Left lobe of liver (tissue), 2 donors: ENCODE measurements at regions not wholly inside any gene's neighbourhood (a gene's known extent, or its start where the extent isn't known, plus 50 kb on each side); places are given as distances from the start of the nearest gene placed in this dataset.
A peak's percentile ranks its signal among the peaks of the same experiment; 100 is the strongest.

Experiments used
- ATAC-seq: fragments of 200-7000 bp; cut with Tn5 transposase; one replicate; pipeline ENCODE4 v1.9.1; 2020; ENCODE audit warnings: mild to moderate bottlenecking, moderate library complexity
- DNase-seq: peaks from one replicate; pipeline ENCODE4 v3.0.0-alpha.2; 2020; ENCODE audit warnings: low spot score
- donor health status: DM: no; HTN: no; CAD: no; lungs with moderate emphysema.
- donor health status: DM: no; HTN: yes; CAD: no.

DNA sequence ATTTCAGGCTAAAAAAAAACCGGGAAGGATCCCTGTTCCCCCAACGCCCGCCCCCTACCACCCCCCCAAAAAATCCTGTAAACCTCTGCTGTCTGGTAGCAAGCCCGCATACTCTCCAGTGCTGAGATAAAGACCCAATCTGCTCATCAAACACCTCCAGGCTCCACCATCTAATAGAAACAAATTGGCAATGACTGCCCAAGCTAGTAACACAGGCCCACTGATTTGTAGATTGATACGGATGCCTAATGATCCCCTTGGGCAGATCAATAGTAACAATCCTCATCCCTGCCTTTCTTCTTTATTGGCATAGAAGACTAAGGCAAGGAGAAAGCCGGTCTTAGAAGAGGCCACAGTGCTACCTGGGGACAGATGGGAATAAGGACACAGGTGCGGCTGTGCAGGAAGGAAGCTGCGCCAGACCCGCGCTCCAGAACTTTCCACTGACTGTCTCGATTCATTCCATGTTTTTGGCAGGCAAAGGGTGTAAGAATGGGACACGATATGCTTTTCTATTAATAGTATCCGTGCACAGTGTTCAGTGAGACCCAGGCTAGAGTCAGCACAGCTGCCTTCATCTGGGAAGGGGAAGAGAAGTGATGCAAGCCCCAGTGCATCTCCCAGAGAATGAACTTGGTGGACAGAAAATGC is 407.6 kb upstream of the PSMD7 start:
- no peak for DNase-seq
- ATAC-seq = no peak

DNA sequence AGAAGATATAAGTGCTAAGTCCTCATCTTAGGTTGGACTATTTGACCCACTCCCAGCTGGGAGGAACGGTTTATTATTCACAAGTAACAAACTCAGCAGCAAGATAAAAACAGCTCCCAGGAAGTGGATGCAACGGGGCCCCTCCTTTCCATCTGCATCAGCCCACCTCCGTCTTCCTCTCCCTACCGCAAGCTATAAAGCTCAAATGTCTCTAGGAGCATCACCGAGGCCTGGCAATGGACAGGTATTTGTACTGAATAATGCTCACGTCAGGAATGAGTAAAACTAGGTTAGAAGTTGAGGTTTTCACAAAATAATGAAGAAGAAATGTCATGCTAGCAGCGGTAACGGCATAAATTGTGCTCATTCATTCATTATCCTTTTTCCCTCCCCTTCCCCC is 408.7 kb upstream of the PSMD7 start:
- no peak for ATAC-seq
- DNase-seq = no peak

- ATAC-seq = no peak
- no peak for DNase-seq
These were observed 410.2 kb upstream of the PSMD7 start for GRCh38 chr16:73886426-73886825.

DNA sequence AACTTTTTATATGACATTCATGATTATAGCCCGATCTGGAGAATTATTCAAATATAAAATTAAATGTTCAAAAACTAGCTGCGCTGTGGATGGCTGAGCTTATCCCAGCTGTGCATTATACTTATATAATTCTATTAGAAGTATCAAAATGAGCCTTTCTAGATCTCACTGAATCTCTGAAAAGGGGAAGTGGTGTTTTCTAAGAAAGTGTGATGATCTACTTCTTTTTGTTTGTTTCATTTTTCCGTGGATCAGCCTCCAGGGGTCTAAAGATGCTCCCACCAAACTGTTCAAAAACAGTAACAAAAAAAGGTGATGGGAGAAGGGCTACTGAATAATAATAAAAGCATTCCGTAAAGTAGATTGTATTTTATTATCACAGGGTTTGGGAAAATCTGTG is 411.3 kb upstream of the PSMD7 start:
- ATAC-seq = no peak
- DNase-seq = no peak

- no peak for DNase-seq
These were observed 412.8 kb upstream of the PSMD7 start for GRCh38 chr16:73883841-73884240.

GRCh38 chr16:73883126-73883525 is 413.5 kb upstream of the PSMD7 start:
- DNase-seq = no peak
- ATAC-seq = no peak

More at GRCh38 chr16:73883841-73884240, 412.8 kb upstream of the PSMD7 start:
- no peak for ATAC-seq

DNA sequence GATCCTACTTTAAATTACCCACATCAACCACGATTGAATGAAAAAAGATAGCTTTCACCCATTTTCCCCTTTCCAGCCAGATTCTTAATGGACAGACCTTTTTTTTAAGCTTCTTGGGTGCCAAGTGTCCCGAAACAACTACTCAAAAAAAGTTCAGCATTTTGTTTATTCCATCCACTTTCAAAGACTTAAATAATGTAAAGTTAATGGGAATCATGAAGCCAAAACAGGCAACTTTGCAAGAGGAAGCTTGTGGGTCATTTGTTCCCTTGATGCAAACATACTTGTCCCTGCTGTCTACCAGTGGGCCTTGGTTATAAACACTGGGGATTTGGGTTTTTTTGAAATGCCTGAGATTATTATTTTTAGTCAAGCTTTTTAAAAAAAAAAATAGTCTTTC is 414.0 kb upstream of the PSMD7 start:
- no peak for ATAC-seq
- DNase-seq = no peak

DNA sequence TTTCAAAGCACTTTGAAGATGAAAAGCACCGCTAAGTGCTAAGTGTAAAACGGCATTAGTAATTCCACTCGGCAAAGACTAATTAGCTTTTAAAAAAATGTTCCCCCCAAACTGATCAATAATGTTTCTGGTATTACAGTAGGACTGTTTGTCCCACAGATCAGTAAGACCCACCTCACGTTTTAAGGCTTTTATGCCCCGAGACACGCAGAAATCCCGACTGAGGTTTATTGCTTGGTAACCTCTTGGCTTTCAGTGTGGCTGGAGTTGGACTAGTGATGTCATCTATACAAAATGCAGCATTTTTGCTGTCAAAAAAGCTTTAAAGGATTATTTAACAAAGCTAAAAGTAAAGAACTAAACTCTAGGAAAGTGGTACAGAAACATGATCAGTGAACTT is 414.6 kb upstream of the PSMD7 start:
- no peak for ATAC-seq
- DNase-seq = no peak

- ATAC-seq (no peak), DNase-seq (no peak)
These were observed 417.0 kb upstream of the PSMD7 start for GRCh38 chr16:73879621-73880020.

DNA sequence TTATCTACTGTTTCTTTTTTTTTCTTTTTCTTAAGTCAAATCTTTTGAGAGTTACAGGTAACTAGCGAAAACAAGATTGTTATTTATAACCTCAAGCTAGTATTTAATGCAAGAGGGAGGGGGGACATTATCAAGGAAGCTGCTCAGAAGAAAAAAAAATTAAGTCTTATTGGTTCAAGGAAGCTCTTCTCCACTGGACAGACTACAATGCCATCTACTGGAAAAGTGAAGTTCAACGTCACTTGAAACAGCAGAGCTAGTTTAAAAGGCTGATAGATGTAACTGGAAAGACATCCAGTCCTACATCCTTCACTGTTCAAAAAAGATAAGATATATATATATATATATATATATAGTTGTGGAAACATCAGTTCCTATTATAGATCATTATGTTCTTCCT is 418.0 kb upstream of the PSMD7 start:
- peak; percentile 67 for ATAC-seq
- no peak for DNase-seq

GRCh38 chr16:73877150-73877549 is 419.5 kb upstream of the PSMD7 start:
- ATAC-seq (no peak), DNase-seq (no peak)

DNA sequence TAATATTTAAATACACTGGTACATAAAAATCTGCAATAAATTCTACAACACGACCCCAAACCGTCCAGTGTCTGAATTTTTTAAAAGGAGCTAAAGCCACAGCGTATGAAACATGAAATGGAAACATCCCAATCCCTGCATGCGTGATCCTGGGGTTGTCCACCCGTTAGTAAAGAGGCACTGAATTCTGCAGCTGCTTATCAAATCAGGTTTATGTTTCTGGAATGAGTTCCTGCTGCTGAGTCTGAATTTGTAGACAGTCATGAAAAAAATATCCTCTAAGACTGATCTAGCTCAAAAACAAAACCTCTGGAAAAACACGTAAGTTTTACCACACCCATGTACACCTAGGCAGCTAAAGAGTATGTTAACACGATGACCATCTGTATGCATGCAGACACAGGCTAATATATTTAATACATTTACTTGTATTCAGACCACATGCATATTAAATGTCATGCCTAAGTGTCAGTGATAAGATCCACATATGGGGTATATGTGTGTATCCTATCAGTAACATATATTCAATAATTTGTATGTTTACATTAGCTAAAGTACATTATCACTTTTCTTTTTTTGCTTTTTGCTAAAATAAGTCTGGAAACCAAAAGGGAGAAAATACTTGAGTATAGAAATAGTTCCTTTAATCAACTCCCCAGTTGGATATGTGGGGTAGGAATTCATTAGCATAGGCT is 420.5 kb upstream of the PSMD7 start:
- ATAC-seq = no peak
- no peak for DNase-seq

DNA sequence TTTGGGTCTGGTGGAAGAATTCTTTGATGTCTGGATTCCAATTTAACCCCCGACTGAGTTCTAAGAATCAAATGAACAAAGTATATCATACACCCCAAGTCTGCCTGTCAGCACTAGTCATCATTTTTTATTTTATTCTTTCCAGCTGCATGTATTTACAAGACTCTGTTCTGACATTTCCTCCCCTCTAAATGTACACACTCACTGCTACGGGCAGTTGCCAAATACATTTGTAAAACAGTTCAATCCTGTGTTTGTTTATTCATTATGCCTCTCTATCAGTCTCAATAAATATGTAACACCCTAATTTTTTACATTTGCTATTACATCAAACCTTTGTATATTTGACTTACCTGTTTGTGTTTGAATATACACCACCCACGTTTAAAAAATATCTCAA is 422.3 kb upstream of the PSMD7 start:
- DNase-seq (no peak), ATAC-seq (no peak)

DNA sequence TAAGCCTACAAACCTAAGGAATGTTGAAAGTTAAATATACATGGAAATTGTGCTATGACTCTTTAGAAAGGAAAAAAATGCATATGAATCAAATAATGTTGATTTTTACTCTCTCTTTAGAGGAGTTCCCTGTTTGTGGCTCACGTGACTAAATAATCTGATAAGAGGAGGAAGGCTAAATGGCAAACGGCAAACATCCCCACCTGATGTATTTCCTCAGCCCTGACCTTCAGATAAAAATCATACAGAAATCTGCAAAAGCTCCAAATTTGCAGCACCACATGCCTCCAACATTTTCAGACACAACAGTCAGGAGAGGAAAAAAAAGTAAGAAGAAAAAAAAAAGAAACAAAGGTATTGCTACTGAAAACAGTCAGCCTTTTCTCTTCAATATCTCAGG is 423.0 kb upstream of the PSMD7 start:
- DNase-seq (no peak), ATAC-seq (no peak)

GRCh38 chr16:73872856-73873255 is 423.8 kb upstream of the PSMD7 start:
- ATAC-seq (no peak), DNase-seq (no peak)

DNA sequence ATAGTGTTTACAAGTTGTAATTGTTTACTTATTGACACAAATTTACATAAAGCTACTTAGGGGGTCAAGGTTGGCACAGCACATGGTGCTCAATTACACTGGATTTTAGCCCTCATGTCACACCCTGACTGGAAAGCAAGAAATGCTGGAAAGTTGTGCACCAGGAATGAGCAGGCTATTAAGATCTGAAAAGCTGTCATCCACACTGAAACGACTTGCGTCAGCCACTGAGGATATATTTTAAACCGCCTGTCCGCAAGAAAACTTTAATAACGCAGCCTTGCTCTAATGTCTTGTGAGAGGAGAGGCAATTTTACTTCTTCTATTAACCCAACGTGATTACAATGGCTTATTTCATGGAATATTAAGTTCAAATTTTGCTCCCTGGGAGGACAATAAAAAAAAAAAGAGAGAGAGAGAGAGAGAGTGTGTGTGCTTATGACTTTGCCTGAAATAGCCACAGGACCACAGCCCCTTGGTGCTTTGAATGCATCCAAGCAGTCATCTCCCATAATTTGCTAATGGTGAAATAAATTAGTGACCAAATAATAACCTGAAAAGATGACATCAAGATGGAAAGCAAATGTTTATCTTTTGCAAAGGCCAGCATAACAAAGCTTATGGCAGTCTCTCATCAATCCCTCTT is 425.4 kb upstream of the PSMD7 start:
- ATAC-seq (no peak), DNase-seq (no peak)

DNA sequence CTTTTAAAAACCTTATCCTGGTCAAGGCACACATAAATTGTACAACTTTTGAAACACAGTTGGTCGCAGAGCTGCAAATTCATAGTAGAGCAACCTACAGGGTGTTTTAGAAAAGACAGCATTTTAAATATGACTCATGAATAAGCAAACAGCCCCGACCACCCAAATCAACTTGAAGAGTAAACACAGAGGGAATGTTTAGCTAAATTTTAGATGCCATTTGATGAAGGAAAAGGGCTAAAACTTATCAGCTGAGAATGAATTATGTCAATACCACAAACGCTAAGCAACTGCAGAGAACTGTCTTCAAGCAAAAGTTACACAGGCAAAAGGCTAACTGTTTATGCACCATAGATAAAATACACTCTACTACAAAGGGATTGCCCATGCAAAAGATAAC is 427.5 kb upstream of the PSMD7 start:
- ATAC-seq (no peak), DNase-seq (no peak)

DNA sequence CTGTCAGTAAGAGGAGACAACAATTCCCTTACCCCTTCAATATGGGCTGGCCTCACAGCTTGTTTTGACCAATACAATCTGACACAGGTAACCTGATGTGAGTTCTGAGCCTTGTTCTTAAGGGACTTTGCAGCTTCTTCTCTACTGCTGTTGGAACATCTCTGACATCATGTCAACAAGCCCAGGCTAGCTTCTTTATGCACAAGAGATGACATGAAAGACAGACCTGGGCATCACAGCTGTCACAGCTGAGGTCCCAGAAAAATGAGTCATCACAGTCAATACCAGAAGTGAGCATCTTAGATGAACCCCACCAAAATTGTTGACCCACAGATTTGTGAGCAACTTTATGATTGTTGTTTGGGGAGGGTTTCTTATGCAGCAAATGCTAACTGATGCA is 431.7 kb upstream of the PSMD7 start:
- ATAC-seq (no peak), DNase-seq (no peak)

DNA sequence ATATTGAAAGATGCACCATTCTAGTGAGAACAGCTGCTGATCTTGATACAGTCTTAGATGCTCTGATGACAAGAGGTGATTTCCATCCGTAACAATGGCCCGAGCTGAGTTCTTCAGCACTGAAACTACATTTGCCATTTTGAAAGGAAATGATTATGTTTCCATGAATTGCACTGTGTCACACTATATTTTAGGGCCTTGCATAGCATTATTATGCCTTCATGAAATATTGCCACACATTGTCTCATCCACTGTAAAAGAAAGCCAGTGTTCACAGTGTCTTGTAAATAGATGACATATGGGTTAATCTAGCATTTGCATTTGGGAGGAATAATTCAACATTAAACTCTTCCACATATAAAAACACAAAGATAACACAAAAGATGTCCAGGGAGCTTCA is 438.3 kb upstream of the PSMD7 start:
- no peak for DNase-seq
- ATAC-seq = no peak

DNA sequence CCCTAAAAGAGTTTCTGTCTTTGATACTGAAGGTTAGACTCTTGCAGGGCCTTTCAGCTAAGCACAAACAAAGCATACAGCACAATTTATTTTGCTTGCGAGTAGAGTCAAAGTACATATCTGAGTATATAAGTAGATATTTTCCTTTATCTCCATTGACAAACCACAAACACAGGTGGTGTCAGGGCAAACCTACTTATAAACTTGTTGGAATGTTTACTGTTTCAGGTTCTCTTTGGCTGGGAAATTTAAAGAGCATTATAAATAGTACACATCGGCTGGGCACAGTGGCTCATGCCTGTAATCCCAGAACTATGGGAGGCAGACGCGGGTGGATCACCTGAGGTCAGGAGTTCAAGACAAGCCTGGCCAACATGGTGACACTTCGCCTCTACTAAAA is 442.6 kb upstream of the PSMD7 start:
- no peak for ATAC-seq
- DNase-seq = no peak

GRCh38 chr16:73852561-73852960 is 444.1 kb upstream of the PSMD7 start:
- DNase-seq = no peak
- ATAC-seq = no peak

DNA sequence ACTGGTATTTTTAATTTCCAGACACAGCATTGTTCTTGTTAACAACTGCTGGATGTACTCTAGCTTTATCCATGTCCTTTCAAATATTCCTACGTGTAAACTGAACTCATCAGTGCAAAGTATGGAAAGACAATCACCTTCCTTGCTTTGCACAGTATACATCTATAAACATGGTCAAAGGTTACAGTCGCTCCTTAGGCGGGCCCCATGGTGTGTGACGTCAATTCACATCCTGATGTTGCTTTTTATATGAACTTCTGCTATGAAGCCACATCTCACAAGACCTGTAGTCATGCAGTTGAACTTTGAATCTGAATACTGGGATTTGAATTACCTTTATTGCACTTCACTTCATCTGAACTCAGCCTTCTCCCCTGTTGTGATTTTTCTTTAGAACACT is 447.6 kb upstream of the PSMD7 start:
- no peak for ATAC-seq
- DNase-seq = no peak

DNA sequence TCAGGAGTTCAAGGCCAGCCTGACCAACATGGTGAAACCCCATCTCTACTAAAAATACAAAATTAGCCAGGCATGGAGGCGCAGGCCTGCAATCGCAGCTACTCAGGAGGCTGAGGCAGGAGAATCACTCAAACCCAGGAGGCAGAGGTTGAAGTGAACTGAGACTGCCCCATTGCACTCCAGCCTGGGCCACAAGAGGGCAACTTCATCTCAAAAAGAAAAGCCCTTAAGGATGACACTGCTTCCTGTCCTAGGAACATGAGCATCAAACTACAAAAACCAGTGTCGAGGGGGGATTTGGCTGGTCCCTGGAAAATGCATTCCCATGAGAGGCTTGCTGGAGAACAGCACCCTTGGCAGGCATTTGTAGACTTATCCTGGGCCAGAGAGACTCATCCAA is 449.5 kb upstream of the PSMD7 start:
- DNase-seq = no peak
- no peak for ATAC-seq
